WTC11 (cell line): ENCODE measurements at regions not wholly inside any gene's neighbourhood (a gene's known extent, or its start where the extent isn't known, plus 50 kb on each side); places are given as distances from the start of the nearest gene placed in this dataset.
"Not testable (repeated sequence)": the region's sequence is repeated elsewhere in the genome, so short reads cannot be mapped to it uniquely, and the experiment has no call there.

Experiments
- ATAC-seq: fragments of 200-7000 bp; cut with Tn5 transposase; 2 replicates; pipeline ENCODE4 v1.10.0; 2021; ENCODE audit warnings: mild to moderate bottlenecking, moderate library complexity
- CTCF ChIA-PET: fragments of 300-600 bp; sonication (Branson Sonifier 250); formaldehyde crosslinking; loops from one replicate; lab custom pipeline; 2021; ENCODE audit warnings: antibody characterized with exemption; lab: Charles Lee
- POLR2A ChIA-PET: fragments of 350-600 bp; sonication (Branson Sonifier 250); formaldehyde crosslinking; loops from one replicate; lab custom pipeline; 2021; ENCODE audit warnings: antibody characterized with exemption; lab: Charles Lee
- DNase-seq: peaks from one replicate; pipeline ENCODE4 v3.0.0; 2021; ENCODE audit warnings: low spot score
- H3K27ac Mint-ChIP-seq: 2 replicates; pipeline ENCODE4 v1.8.0; 2021; ENCODE audit warnings: mixed read lengths
- H3K27me3 Mint-ChIP-seq: 2 replicates; pipeline ENCODE4 v1.8.0; 2021; ENCODE audit warnings: low read depth, mild to moderate bottlenecking, moderate library complexity, mixed read lengths
- H3K36me3 Mint-ChIP-seq: 2 replicates; pipeline ENCODE4 v1.8.0; 2021; ENCODE audit warnings: mixed read lengths
- H3K4me1 Mint-ChIP-seq: 2 replicates; pipeline ENCODE4 v1.8.0; 2022; ENCODE audit warnings: mixed read lengths
- H3K4me3 Mint-ChIP-seq: 2 replicates; pipeline ENCODE4 v1.8.0; 2021; ENCODE audit warnings: mild to moderate bottlenecking, moderate library complexity, mixed read lengths
- H3K9me3 Mint-ChIP-seq: 2 replicates; pipeline ENCODE4 v1.8.0; 2021; ENCODE audit warnings: mixed read lengths
- ATF2 ChIP-seq: sonication (generic); formaldehyde crosslinking; IDR thresholded peaks from 2 replicates; pipeline ENCODE4 v1.8.1; 2022; ENCODE audit warnings: low read depth, missing genetic modification reagents, borderline replicate concordance
- ERG ChIP-seq: fragments of 250-450 bp; sonication (Bioruptor Pico); IDR thresholded peaks from 2 replicates; pipeline ENCODE4 v1.8.0; 2021; ENCODE audit warnings: mild to moderate bottlenecking
- FOXK1 ChIP-seq: sonication (generic); formaldehyde crosslinking; IDR thresholded peaks from 2 replicates; pipeline ENCODE4 v1.8.0; 2022; ENCODE audit warnings: mild to moderate bottlenecking, moderate library complexity, missing genetic modification reagents
- FOXP1 ChIP-seq: sonication (generic); formaldehyde crosslinking; IDR thresholded peaks from 2 replicates; pipeline ENCODE4 v1.8.0; 2022; ENCODE audit warnings: missing genetic modification reagents, mild to moderate bottlenecking, moderate library complexity, borderline replicate concordance
- MXD4 ChIP-seq: fragments of 250-450 bp; sonication (Bioruptor Pico); IDR thresholded peaks from 2 replicates; pipeline ENCODE4 v1.8.0; 2021; ENCODE audit warnings: mild to moderate bottlenecking, moderate library complexity, borderline replicate concordance
- MYBL2 ChIP-seq: sonication (generic); formaldehyde crosslinking; IDR thresholded peaks from 2 replicates; pipeline ENCODE4 v1.8.1; 2023; ENCODE audit warnings: mild to moderate bottlenecking, moderate library complexity, missing genetic modification reagents
- PREB ChIP-seq: sonication (generic); formaldehyde crosslinking; IDR thresholded peaks from 2 replicates; pipeline ENCODE4 v1.8.1; 2022; ENCODE audit warnings: mild to moderate bottlenecking, missing genetic modification reagents, moderate library complexity, borderline replicate concordance
- PRRX2 ChIP-seq: fragments of 250-450 bp; sonication (Bioruptor Pico); IDR thresholded peaks from 2 replicates; pipeline ENCODE4 v1.8.0; 2021; ENCODE audit warnings: mild to moderate bottlenecking
- ZMAT4 ChIP-seq: fragments of 250-450 bp; sonication (Bioruptor Pico); IDR thresholded peaks from 2 replicates; pipeline ENCODE4 v1.9.0; 2021; ENCODE audit warnings: mild to moderate bottlenecking
- ZNF219 ChIP-seq: sonication (generic); formaldehyde crosslinking; IDR thresholded peaks from 2 replicates; pipeline ENCODE4 v1.8.0; 2023; ENCODE audit warnings: missing genetic modification reagents, mild to moderate bottlenecking, borderline replicate concordance
- ZNF263 ChIP-seq: sonication (generic); formaldehyde crosslinking; IDR thresholded peaks from 2 replicates; pipeline ENCODE4 v1.8.1; 2022; ENCODE audit warnings: low read depth, mild to moderate bottlenecking, moderate library complexity, missing genetic modification reagents
- ZNF423 ChIP-seq: fragments of 250-450 bp; sonication (Bioruptor Pico); IDR thresholded peaks from 2 replicates; pipeline ENCODE4 v2.1.2; 2022; ENCODE audit warnings: mild to moderate bottlenecking, moderate library complexity
- TF ChIP-seq, protein P1 (sequence below): sonication (generic); formaldehyde crosslinking; IDR thresholded peaks from 2 replicates; pipeline ENCODE4 v1.8.0; 2022; ENCODE audit warnings: mild to moderate bottlenecking, missing genetic modification reagents
- TF ChIP-seq, protein P2 (sequence below): fragments of 250-450 bp; sonication (Bioruptor Pico); IDR thresholded peaks from 2 replicates; pipeline ENCODE4 v2.1.2; 2022; ENCODE audit warnings: mild to moderate bottlenecking, moderate library complexity

GRCh38 chr7:22040923-22041595, 95.4 kb upstream of the CDCA7L start (continued):
- TF ChIP-seq ATF2 (CRISPR knock-in tag) (no peak), ERG (no peak), MXD4 (no peak), ZMAT4 (CRISPR knock-in tag) (no peak), PRRX2 (CRISPR knock-in tag) (no peak)
- TF ChIP-seq, protein P1, sequence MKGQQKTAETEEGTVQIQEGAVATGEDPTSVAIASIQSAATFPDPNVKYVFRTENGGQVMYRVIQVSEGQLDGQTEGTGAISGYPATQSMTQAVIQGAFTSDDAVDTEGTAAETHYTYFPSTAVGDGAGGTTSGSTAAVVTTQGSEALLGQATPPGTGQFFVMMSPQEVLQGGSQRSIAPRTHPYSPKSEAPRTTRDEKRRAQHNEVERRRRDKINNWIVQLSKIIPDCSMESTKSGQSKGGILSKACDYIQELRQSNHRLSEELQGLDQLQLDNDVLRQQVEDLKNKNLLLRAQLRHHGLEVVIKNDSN (CRISPR knock-in tag) = no peak
- TF ChIP-seq, all 79 proteins: peak for 0

DNA sequence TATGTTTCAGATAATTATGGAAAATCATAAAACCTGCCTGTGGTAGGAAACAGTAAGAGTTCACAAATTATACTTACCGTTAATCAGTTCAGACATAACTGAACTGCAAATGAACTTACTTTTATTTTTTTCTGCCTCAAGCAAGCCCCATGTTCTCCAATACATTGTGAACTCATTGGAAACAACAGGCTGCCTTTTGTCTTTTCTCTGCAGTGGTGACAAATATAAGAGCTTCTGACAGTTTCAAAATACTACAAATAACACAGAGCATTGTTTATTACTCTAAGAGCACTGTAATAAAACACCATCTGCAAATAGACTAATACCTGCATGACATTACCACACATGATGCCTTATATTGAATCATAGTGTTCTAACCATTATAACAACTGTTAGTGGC, 94.0 kb upstream of the CDCA7L start:
- TF ChIP-seq, protein P2, sequence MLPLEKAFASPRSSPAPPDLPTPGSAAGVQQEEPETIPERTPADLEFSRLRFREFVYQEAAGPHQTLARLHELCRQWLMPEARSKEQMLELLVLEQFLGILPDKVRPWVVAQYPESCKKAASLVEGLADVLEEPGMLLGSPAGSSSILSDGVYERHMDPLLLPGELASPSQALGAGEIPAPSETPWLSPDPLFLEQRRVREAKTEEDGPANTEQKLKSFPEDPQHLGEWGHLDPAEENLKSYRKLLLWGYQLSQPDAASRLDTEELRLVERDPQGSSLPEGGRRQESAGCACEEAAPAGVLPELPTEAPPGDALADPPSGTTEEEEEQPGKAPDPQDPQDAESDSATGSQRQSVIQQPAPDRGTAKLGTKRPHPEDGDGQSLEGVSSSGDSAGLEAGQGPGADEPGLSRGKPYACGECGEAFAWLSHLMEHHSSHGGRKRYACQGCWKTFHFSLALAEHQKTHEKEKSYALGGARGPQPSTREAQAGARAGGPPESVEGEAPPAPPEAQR (CRISPR knock-in tag) = no peak
- TF ChIP-seq, protein P1 (CRISPR knock-in tag) = no peak
- TF ChIP-seq MYBL2 (CRISPR knock-in tag) (no peak), ZNF423 (CRISPR knock-in tag) (no peak), FOXK1 (no peak), ZNF219 (CRISPR knock-in tag) (no peak), PREB (CRISPR knock-in tag) (no peak), FOXP1 (CRISPR knock-in tag) (no peak), ZNF263 (CRISPR knock-in tag) (no peak)
- TF ChIP-seq, all 79 proteins: peak for 0
- Mint-ChIP-seq H3K36me3 (peaks cover 16% of the 10 kb centered on the region), H3K27ac (no peak overlapping the region), H3K4me1 (no peaks in the 10 kb centered on the region), H3K4me3 (no peak overlapping the region), H3K27me3 (no peaks in the 10 kb centered on the region), H3K9me3 (peaks cover 25% of the 10 kb centered on the region)
- DNase-seq = no peak
- ChIA-PET POLR2A (no interaction called here), CTCF (no interaction called here)
- no peak for ATAC-seq

GRCh38 chr7:22032356-22032755, 86.7 kb upstream of the CDCA7L start:
- POLR2A ChIA-PET, CTCF ChIA-PET, DNase-seq: not testable (repeated sequence)

GRCh38 chr7:22028656-22029055, 83.0 kb upstream of the CDCA7L start:
- H3K27ac Mint-ChIP-seq, ATAC-seq, H3K4me1 Mint-ChIP-seq, H3K27me3 Mint-ChIP-seq, DNase-seq, H3K4me3 Mint-ChIP-seq, CTCF ChIA-PET, POLR2A ChIA-PET: not testable (repeated sequence)
- peaks cover 44% of the 10 kb centered on the region for H3K36me3 Mint-ChIP-seq
- H3K9me3 Mint-ChIP-seq = peaks cover 53% of the 10 kb centered on the region

More at GRCh38 chr7:22032356-22032755, 86.7 kb upstream of the CDCA7L start:
- H3K36me3 Mint-ChIP-seq = peaks cover 50% of the 10 kb centered on the region
- not testable (repeated sequence) for H3K4me1 Mint-ChIP-seq, H3K4me3 Mint-ChIP-seq, H3K27me3 Mint-ChIP-seq, ATAC-seq, H3K27ac Mint-ChIP-seq
- H3K9me3 Mint-ChIP-seq = peaks cover 46% of the 10 kb centered on the region
